ENCODE measurements at regions not wholly inside any gene's neighbourhood (a gene's known extent, or its start where the extent isn't known, plus 50 kb on each side); places are given as distances from the start of the nearest gene placed in this dataset.

GRCh38 chr21:35243171-35243570 lies 194.1 kb upstream of the RUNX1 start:
- Histone ChIP-seq H3K27me3 (replicated peaks in 1 of 7) (peaks cover 0 to 12% (median 0%) of the 10 kb centered on the region in 7 donors), H3K9me3 (peaks cover 0 to 1% (median 0%) of the 10 kb centered on the region in 8 donors), H3K4me1 (peaks cover 0 to 6% (median 0%) of the 10 kb centered on the region in 6 donors), H3K4me3 (no peak overlapping the region), H3K27ac (no peak overlapping the region), H3K36me3 (no peaks in the 10 kb centered on the region)
- WGBS, 5 donors = 84 to 91% (median 87%) methylated on average over 4 of the region's 4 CpGs
- no peak for DNase-seq
- intact Hi-C loops (cut with DNase I; ENCODE audit: low total_unique reads) = no loop called here
- TF ChIP-seq CTCF (IDR thresholded peaks at IDR 0.05 in 8 of 11, conservative IDR thresholded peaks at IDR 0.05 in 3 of 11) (no peak), POLR2A (IDR thresholded peaks at IDR 0.05) (no peak), POLR2AphosphoS5 (IDR thresholded peaks at IDR 0.05) (no peak)

DNA sequence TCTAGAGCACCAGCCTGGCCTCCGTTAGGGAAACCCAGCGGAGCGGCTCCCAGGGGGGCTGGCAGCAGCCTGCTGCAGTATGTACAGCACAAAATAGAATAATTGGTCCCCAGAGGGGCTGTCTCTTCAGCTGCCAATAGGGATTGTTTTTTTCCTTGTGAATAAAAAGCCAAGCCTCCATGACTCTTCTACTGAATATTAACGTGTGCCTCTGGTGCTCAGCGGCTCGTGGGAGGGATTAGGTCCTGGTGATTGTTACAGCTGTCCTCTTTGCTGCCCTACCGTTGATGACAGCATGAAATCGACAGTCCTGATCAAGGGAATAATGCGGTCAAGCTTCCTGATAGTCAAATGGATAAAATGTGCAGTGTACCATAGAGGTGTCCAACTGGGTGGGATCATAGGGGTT lies 190.7 kb upstream of the RUNX1 start:
- WGBS, 5 donors = 47 to 70% (median 50%) methylated on average over 9 of the region's 9 CpGs
- Histone ChIP-seq H3K27ac (no peak overlapping the region), H3K36me3 (no peaks in the 10 kb centered on the region), H3K4me1 (peaks cover 0 to 6% (median 4%) of the 10 kb centered on the region in 6 donors), H3K4me3 (no peak overlapping the region), H3K9me3 (peaks cover 0 to 29% (median 16%) of the 10 kb centered on the region in 8 donors), H3K27me3 (replicated peaks in 1 of 7) (peaks cover 0 to 12% (median 0%) of the 10 kb centered on the region in 7 donors)
- TF ChIP-seq CTCF (IDR thresholded peaks at IDR 0.05 in 8 of 11, conservative IDR thresholded peaks at IDR 0.05 in 3 of 11) (no peak), POLR2A (IDR thresholded peaks at IDR 0.05) (no peak), POLR2AphosphoS5 (IDR thresholded peaks at IDR 0.05) (no peak)
- DNase-seq = no peak
- intact Hi-C loops (cut with DNase I; ENCODE audit: low total_unique reads) = no loop called here

GRCh38 chr21:35238119-35238518 lies 189.0 kb upstream of the RUNX1 start:
- peaks cover 0 to 11% (median 6%) of the 10 kb centered on the region in 6 donors for H3K4me1 ChIP-seq
- H3K27me3 ChIP-seq (replicated peaks in 1 of 7) = peaks cover 0 to 12% (median 0%) of the 10 kb centered on the region in 7 donors
- H3K27ac ChIP-seq = no peak overlapping the region
- intact Hi-C loops (cut with DNase I; ENCODE audit: low total_unique reads) = no loop called here
- DNase-seq = no peak
- H3K9me3 ChIP-seq = peaks cover 0 to 29% (median 16%) of the 10 kb centered on the region in 8 donors
- no peaks in the 10 kb centered on the region for H3K36me3 ChIP-seq
- TF ChIP-seq POLR2AphosphoS5 (IDR thresholded peaks at IDR 0.05) (no peak), POLR2A (IDR thresholded peaks at IDR 0.05) (no peak), CTCF (IDR thresholded peaks at IDR 0.05 in 8 of 11, conservative IDR thresholded peaks at IDR 0.05 in 3 of 11) (no peak)
- H3K4me3 ChIP-seq = no peak overlapping the region
- 79 to 88% (median 82%) methylated on average over 2 of the region's 2 CpGs for WGBS, 5 donors

DNA sequence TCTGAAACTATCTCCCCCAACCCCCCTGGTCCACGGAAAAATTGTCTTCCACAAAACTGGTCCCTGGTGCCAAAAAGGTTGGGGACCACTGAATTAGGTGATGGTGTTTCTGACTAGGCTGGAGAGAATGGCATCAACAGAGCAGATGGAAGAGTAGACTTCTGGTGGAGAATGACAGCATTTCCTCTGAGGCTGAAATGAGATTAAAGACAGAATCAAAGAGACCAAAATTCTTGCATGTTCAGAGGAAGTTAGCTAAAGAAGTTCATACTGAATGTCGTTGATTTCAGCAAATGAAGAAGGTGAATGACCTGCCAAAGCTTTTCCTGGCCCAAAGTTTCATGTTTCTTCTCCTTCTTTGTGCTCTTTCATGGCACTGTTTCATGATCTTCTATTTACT lies 188.2 kb upstream of the RUNX1 start:
- intact Hi-C loops (cut with DNase I; ENCODE audit: low total_unique reads) = no loop called here
- H3K4me3 ChIP-seq = no peak overlapping the region
- 53 to 67% (median 62%) methylated on average over 2 of the region's 2 CpGs for WGBS, 5 donors
- no peak overlapping the region for H3K27ac ChIP-seq
- no peaks in the 10 kb centered on the region for H3K36me3 ChIP-seq
- peaks cover 0 to 12% (median 0%) of the 10 kb centered on the region in 7 donors for H3K27me3 ChIP-seq (replicated peaks in 1 of 7)
- peaks cover 0 to 11% (median 6%) of the 10 kb centered on the region in 6 donors for H3K4me1 ChIP-seq
- TF ChIP-seq POLR2A (IDR thresholded peaks at IDR 0.05) (no peak), CTCF (IDR thresholded peaks at IDR 0.05 in 8 of 11, conservative IDR thresholded peaks at IDR 0.05 in 3 of 11) (no peak), POLR2AphosphoS5 (IDR thresholded peaks at IDR 0.05) (no peak)
- DNase-seq = no peak
- H3K9me3 ChIP-seq = peaks cover 0 to 29% (median 16%) of the 10 kb centered on the region in 8 donors

All from spleen (tissue), 11 donors.